Adrenal gland (tissue), 5 donors: ENCODE measurements at regions not wholly inside any gene's neighbourhood (a gene's known extent, or its start where the extent isn't known, plus 50 kb on each side); places are given as distances from the start of the nearest gene placed in this dataset.

Experiments
- POLR2A ChIP-seq, 2 donors: fragments of 450-650 bp; IDR thresholded peaks; one replicate each; pipeline ENCODE4 v1.6.1; 2017; ENCODE audit warnings: antibody characterized with exemption in 2 of 2, mild to moderate bottlenecking in 2 of 2, moderate library complexity in 1 of 2
- TF ChIP-seq, protein P1 (sequence below), 6 experiments: fragments of 450-650 bp in 4 of 6; fragments of 200-600 bp in 2 of 6; sonication (generic) in 1 of 6; IDR thresholded peaks; 1 replicate in 5 of 6; 2 replicates in 1 of 6; pipeline versions ENCODE4 v1.5.1 to v1.8.0; 2016 to 2021; ENCODE audit warnings: antibody characterized with exemption in 6 of 6, mild to moderate bottlenecking in 2 of 6, moderate library complexity in 1 of 6
- donor health status: DM: no; HTN: no; CAD: no.

DNA sequence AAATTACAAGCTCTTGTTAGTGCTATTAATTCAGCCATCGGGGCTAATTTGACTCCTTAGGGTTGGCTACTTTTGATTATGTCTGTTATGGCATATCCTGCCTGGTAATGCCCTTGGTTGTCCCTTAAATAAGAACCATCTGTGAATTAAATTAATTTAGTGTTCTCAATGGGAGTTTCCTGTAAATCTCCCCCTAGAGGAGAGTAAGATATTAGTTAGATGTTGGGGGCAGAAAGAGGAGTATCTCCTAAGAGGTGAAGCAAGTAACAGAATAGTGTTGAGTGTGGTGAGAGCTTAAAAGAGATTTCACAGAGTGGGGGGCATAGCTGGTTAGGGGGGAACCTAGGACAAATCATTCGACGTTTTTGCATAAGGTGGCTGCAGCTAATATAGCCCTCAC lies 1126.9 kb downstream of the JRKL start:
- TF ChIP-seq, protein P1, sequence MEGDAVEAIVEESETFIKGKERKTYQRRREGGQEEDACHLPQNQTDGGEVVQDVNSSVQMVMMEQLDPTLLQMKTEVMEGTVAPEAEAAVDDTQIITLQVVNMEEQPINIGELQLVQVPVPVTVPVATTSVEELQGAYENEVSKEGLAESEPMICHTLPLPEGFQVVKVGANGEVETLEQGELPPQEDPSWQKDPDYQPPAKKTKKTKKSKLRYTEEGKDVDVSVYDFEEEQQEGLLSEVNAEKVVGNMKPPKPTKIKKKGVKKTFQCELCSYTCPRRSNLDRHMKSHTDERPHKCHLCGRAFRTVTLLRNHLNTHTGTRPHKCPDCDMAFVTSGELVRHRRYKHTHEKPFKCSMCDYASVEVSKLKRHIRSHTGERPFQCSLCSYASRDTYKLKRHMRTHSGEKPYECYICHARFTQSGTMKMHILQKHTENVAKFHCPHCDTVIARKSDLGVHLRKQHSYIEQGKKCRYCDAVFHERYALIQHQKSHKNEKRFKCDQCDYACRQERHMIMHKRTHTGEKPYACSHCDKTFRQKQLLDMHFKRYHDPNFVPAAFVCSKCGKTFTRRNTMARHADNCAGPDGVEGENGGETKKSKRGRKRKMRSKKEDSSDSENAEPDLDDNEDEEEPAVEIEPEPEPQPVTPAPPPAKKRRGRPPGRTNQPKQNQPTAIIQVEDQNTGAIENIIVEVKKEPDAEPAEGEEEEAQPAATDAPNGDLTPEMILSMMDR (IDR thresholded peaks at IDR 0.05): no peak
- TF ChIP-seq POLR2A (IDR thresholded peaks at IDR 0.05): no peak
